ENCODE measurements at regions not wholly inside any gene's neighbourhood (a gene's known extent, or its start where the extent isn't known, plus 50 kb on each side); places are given as distances from the start of the nearest gene placed in this dataset.
"Not testable (repeated sequence)": the region's sequence is repeated elsewhere in the genome, so short reads cannot be mapped to it uniquely, and the experiment has no call there.

DNA sequence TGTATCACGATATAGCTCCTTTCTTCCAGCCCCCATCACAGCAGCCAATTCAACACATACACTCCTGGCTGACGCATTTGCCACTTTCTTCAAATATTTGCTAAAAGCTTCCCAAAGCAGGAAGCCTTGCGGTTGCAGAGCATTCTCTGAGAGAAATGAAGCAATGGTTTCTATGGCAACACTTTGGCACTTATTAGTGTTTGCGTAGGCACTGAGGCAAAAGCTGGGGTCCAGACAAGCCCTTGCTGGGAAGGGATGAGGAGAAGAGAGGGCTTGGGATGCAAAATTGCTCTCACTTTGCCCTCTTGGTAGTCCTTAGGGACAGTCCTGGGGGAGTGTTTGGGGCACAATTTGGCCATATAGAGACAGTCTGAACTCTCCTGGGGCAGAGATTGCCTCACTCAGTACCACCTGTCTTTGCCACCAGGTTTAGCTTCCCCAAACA lies 55.0 kb upstream of the PAK3 start:
- DNase-seq = no peak

DNA sequence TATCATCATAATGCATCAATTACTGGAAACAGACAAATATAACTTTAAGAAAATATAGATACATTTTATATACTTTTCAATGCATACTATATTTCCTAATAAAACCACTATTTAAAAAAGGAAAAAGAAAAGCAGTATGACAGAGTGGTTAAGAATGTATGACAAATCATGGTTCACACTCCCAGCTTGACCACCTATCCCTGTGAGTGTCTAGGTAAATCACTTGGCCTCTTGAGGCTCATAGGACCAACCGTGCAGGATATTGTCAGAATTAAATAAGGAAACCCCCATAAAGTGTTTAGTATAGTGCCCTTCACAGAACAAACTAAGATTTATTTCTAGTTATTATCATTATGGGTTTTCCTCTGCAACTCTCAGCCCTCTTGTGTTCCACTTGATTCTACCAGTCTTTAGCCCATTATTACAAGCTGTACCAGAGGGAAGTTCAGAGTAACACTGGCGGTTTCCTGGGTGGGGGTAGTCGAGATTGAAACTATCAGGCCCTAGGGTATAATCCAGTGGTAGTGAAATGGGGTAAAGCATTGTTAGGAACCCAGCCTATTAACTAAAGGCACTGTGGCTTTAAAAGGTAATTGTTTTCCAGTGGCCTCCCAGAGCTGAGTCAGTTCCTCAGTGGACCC lies 55.5 kb upstream of the PAK3 start:
- no peak for DNase-seq

DNA sequence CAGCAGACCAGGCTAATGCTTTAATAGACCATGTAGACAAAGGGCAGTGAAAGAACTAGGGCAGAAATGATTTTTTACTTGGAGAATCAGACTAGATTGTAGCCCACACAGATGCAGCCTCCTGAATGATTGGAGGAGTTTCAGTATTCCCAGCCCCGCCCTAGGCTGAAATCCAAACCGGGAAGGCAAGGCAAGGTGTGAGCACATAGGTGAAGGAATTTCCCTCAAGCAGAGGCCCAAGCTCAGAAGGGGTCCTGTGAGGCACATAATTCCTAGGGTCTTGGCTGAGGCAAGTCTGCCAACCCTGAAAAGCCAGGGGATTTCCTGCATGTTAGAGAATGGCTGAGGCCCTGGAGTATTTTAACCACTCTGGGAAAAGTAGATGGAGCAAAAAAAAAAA lies 56.4 kb upstream of the PAK3 start:
- no peak for DNase-seq

DNA sequence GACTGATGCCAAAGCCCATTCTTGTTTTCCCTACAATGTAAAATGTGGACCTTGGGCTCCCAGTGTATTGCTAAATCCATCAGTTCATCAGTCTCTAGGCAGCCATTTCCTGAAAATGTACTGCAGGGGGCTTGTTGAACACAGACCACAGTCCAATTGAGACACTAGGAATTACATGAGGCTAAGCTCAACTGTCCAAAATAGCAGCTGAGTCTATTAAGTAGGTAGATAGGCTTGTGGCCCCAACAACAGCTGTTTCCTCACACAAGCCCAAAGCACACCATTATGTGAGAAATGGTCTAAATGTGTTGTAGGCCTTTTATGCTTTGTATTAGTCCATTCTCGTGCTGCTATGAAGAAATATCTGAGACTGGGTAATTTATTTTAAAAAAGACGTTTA lies 60.0 kb upstream of the PAK3 start:
- no peak for DNase-seq

DNA sequence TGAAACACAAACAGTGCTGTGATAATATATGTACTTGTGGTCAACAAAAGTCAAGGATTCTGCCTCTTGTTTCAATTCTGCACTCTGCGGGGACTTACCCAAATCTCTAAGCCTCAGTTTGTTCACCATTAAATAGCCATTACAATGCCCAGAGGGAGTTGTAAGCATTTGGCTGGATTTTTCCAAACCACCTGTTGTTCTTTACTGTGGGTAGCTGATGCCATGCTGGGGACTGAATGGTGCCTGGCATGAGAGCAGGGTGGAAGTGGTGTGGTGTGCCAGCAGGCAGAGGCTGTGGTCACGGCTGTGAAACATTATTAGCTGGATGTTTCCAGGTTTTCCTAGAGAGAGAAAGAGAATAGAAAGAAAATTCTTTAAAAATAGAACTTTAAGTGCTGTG lies 60.7 kb upstream of the PAK3 start:
- no peak for DNase-seq

DNA sequence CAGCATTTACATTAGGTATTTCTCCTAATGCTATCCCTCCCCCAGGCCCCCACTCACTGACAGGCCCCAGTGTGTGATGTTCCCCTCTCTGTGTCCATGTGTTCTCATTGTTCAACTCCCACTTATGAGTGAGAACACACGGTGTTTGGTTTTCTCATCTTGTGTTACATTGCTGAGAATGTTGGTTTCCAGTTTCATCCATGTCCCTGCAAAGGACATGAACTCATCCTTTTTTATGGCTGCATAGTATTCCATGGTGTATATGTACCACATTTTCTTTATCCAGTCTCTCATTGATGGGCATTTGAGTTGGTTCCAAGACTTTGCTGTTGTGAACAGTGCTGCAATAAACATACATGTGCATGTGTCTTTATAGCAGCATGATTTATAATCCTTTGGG lies 73.0 kb upstream of the PAK3 start:
- not testable (repeated sequence) for DNase-seq

DNA sequence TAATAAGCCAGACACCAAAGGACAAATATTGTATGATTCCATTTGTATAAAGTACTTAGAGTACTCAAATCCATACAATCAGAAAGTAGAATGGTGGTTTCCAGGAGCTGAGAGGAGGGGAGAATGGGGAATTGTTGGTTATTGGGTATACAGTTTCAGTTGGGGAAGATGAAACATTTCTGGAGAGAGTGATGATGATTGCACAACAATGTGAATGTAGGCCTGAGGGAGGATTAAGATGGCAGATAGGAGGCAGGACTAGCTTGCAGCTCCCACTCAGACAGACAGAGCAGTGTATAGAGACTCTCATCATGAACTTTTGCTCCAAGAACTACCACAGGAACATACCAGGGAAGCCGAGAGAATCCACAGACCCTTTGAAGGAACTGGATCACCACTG lies 75.7 kb upstream of the PAK3 start:
- no peak for DNase-seq

DNA sequence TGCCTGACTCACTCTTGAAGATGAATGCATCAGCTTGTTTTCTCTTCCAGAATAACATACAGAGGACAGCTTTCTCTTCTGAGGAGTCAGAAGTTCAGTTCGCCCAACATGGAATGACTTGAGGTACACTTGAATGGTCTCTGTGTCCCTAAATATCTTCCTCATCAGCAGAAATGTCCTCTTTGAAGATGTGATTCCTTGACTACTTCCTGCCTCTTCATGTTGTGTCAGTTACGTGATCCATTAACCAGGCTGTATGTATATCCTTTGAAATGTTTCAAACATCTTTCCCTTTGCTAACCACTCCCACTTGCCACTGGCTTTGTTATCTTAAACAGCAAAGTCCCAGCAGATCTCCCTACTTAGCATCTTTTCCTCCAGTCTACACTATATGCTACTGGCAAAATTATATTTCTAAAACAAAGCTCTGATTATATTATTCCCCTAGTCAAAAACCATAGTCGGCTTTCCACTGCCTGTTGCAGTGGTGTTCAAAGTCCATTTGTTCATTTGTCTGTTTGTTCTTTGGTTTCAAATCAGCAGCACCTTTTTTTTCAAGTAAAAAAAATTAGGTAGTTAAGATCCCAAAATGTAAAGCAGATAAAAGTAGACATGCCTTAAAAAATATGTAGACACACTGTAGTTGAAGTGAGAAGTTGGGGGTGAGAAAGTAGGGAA lies 82.1 kb upstream of the PAK3 start:
- DNase-seq = no peak

DNA sequence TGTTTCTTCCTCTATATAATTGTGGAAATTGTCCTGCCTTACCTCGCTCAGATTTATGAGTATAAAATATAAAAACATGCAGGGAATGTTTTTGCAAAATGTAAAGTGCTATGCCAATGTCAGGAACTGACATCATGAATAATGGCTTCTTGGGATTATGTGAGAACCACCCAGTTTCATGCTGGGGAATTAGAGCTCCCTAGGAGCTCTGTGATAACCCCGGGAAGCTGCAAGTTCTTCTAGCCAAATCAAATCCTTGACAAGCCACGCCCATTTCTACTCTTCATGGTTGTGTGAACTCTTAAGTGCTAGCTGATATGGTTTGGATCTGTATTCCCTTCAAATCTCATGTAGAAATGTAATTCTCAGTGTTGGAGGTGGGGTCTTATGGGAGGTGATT lies 85.9 kb upstream of the PAK3 start:
- DNase-seq = no peak

DNA sequence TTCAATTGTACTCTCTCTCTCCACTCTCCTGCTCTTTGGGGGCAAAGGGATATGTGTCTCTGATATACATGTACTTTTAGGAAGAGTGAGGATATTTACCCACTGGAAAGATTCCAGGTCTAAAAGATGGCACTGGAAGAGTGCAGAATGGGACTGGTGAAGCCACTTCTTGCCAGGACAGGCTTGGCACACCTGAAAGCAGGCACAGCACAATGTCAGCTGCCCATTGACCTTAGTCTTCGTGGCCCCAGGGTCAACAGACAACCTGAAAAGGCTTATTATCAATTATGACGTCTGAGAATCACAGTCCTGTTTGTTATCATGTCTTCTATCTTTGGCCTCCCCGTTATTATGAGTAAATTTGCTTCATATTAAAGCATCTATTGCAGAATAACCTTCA lies 86.7 kb upstream of the PAK3 start:
- DNase-seq = no peak

DNA sequence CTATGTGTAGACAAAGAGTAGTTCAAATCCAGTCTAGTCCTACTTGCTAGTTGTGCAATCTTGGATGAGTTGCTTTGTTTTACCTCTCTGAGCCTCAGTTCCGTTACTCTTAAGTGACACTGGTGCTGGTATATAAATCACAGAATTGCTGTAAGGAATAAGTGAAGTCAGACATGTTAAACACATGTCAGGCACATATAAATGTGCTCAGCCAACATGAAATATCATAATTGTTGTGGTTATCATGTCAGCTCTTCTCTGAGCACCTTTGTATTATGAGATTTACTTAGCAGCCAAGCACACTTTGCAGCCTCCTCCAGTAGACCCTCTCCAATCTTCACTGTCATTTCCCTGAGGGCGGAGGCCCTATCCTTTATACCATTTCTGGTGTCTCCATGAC lies 87.9 kb upstream of the PAK3 start:
- DNase-seq = no peak

DNA sequence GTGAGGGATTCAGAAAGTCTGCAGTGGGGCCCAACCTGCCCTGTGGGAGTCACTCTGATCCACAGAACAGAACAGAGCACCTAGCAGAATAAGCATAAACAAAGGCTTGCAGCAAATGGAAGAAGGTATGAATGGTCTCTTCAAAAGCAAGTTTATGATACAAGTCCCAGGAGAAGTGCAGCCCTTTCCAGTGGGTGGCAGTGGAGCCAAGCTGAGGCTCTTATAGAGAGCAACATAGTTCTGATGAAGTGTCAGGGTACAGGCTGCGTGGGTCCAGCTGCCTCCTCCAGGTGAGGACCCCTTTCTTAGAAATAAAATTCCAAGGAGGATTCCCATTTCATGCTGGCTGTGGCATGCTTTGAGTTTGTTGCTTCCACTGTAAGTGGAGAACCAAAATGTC lies 88.8 kb upstream of the PAK3 start:
- no peak for DNase-seq

DNA sequence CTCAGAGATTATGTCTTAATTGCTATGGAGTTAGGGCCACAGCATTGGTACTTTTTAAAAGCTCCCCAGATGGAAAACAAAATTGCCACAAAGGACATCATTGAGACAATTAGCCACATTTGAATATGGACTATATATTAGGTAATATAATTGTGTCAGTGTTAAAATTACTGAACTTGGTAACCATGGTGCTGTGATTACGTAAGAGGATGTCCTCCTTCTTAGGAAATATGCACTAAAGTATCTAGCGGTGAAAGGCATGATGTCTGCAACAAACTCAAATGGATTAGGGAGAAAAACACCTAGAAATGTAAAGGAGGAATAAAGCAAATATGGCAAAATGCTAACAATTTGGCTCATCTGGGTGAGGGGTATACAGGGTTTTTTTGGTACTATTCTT lies 89.9 kb upstream of the PAK3 start:
- DNase-seq = no peak

DNA sequence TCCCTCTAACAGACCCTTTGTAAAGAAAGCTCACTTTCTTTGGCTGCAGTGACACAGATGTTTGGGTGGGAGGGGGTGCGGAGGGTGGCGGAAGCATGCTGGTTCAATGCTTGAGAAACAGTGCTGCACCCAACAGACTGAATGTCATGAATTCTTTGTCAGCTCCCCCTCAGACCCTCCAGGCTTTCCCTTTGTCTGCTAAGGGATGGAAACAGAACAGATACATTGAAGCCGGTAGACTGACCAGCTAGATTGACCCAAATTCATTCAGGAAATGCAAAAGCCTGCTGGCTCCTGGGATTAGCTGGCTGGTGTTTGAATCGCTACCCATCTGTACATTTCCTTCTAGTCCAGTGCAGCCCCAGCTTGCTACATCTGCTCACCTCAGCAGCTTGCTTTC lies 90.8 kb upstream of the PAK3 start:
- DNase-seq = no peak

DNA sequence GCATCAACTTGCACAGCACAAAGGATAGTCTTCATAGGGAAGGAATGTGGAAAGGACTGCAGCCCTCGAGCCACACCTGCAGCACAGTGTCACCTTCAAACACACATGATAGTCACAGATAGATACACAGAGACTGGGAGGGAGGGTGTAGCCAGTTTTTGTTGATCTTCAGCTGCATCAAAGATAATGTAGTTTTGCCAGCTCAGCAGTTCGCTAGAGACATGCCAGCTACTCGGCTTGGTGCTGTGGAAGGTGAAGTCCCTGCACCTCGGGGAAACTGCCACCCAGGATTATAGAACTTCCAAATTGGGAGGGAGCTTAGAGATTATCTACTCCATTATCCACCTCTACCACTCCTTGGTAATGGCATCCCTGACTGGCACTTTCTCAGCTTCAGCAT lies 92.9 kb upstream of the PAK3 start:
- no peak for DNase-seq

DNA sequence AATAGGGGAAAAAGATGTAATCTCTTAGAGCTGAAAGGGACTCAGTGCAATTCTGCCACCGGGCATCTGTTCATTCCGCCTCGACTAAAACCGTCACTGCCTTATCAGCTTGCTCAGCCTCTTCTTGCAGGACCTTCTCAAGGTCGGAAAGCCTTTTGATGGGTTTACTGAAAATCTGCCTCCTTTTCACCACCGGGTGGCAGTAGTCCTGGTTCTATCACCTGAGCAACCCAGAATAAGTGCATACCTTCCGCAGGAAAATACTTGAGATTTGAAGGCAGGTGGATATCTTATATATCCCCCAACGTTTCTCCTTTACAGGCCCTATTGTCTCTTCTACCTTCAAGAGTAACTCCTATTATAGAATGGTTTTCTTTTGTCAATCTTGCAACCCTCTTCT lies 103.4 kb upstream of the PAK3 start:
- peak; percentile 11 for DNase-seq

DNA sequence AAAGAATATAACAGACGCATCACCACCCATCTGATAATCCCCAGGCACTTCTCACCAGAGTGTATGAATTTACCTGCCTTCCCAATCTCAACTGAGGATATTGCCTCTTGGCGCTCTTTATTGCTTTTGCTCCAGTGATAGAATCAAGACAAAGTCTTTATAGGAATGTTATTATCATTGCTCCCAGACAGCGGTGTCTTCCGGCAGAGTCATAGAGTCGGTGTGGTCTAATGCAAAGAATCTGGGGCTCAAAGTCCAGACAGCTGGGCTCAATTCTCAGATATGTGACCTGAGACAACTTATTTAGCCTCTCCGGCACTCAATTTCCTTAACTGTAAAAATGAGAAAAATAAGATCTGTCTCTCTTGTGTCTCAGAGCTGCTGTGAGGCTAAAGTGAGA lies 106.1 kb upstream of the PAK3 start:
- no peak for DNase-seq

DNA sequence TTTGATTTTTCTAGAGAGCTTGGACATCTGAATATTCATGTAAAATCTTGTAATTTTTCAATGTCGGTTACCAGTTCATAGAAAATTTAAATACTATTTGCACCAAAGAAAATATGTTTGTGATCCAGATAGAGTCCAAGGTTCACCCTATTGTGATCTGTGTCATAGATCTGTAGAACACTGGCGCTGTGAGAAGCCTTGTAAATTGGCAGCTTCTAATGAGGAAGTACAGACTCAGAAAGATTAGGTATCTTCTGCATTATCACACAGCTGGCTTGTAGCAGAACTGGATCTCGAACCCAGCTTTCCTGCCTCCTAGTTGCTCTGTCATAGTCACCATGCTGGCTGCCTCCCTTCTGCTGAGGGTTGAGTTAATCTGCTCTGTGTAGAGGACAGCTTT lies 106.5 kb upstream of the PAK3 start:
- DNase-seq = no peak

DNA sequence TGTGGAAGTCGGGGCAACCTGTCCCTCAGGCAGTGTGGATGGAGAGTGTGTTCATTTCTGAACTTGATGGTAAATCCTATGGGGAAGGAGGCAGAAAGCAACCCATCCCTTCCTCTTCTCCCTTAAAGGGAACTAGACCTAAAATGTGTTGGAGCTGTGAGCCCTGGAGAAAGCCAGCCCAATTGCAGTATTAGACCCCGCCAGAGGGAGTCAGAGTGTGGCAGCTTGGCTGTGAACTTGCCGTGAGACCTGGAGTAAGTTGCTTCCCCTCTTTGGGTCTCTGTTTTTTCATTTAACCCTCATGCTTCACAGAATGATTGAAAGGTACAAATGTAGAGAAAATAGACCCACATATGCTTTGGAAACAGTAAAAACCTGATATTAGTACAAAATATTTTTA lies 108.7 kb upstream of the PAK3 start:
- DNase-seq = no peak

DNA sequence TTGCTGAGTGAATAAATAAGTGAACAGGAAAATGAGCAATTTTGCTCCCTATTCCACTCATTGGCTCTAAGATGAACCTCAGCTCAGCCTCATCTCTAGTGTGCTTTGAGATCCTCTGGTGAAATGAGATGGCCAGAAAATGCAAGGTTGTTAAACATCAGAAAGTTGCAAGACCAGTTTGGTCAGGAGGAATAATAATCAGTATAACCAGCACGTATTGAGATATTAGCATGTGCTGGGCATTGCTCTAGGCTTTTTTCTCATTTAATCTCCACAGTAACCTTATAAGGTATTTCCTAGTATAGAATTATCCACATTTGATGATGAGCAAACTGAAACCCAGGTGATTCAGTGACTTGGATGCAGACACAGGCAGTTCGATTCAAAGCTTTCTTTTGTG lies 110.5 kb upstream of the PAK3 start:
- no peak for DNase-seq

DNA sequence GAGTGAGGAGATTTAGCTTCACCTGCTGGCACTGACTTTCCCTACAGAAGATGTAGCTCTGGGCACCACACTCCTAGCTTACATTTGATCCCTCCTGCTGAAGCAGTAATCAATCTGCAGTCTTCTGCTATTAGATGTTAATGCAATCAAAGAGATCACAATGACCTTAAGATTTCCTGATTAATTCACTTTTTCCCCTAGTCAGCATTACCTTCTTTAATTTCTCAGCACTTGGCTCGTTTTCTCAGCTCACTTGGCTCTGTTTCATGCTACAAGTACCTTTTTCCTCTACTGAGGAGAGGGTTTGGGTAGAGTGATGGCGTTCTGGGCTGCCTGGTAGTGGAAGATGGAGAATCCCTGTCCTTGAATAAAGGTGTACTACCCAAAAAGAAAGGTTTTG lies 113.0 kb upstream of the PAK3 start:
- DNase-seq = no peak

DNA sequence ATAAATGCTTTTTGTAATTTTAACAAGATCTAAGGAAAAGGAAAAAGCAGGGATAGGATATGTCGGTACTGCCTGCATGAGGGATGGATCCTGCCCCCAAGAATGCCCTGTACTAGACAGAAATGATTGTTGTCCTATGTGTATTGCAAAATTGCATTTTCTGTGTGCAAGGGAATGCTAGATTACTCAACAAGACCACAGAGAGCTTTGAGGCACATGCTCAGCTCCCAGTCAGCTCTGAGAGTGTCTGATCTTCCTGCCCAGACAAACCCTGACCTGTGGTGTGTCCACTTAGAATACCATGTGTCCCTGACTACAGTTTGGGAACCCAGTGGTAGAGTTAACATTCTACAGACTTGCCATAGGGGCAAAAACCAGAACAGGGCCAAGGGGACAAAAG lies 129.2 kb upstream of the PAK3 start:
- DNase-seq = no peak

DNA sequence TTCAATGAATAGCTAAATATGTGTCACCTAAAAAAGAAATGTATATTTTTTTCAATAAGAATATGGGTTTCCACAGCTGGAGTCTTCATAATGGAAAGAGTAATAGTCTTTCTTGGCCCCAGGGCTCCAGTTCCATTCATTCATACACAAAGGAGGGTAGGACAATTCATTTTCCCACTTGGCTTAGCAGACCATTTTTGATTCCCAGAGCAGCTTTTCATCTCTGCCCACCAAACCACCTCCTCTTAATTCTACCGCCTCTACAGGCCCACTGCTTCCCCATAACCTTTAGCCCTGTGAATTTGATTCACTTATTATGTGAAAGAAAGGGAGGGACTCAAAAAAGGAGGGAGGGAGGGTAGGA lies 129.9 kb upstream of the PAK3 start:
- no peak for DNase-seq

DNA sequence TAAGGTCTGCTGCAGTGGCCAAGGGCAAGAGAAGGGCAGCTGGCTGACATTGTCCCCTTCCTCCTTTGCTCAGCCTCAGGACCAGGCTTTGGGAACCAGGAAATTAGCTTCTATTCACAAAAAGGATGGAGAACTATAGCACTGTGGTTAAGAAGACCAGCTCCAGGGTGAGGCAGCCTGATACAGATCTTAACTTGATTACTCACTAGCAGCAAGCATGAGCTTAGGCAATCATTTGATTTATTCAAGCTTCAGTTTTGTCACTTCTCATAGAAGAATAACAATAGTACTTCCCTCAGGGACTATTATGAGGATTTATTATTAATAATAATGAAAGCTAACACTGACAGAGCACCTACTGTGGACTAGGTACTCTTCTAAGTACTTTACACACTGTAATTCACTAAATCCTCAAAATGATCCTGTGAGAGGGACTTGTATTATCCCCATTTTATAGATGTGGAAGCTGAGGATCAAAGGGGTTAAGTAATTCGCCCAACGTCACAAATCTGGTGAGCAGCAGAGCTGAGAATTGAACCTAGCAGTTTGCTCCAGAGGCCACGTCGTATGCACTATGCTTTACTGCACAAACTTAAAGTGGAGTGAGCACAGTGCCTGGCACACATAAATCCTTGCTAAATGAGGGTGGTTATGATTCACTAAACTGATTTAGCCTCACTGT lies 130.4 kb upstream of the PAK3 start:
- DNase-seq = no peak

DNA sequence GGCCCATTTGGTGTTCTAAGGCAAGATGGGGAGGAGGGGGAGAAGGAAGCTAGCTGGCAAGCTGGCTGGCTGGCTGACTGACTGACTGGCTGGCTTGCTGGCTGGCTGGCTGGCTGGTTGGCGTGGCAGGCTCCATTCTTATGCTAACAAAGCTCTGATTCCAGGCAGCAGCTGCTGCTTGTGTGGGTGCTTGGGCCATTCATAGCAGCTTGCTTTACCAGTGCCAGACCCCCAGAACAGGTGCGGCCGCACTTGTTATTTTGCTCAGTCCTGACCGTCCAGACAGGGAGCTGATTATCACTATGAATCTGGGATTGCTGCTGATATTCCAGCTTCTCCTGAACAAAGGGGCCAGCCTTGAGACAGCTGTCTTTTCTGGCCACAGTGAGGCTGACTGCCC lies 131.2 kb upstream of the PAK3 start:
- DNase-seq = no peak
